IPS-NIHi7 (cell line): ENCODE measurements at regions not wholly inside any gene's neighbourhood (a gene's known extent, or its start where the extent isn't known, plus 50 kb on each side); places are given as distances from the start of the nearest gene placed in this dataset.
"Not testable (repeated sequence)": the region's sequence is repeated elsewhere in the genome, so short reads cannot be mapped to it uniquely, and the experiment has no call there.

ENCODE experiments used
- DNase-seq: peaks from one replicate; pipeline ENCODE4 v3.0.0; 2012; ENCODE audit warnings: mixed read lengths; ENCODE audit errors: extremely low spot score

- DNase-seq = no peak
Observed at GRCh38 chr21:15614766-15615165, 115.0 kb upstream of the USP25 start.

GRCh38 chr21:15616864-15617574 is 112.8 kb upstream of the USP25 start:
- DNase-seq = no peak

GRCh38 chr21:15617964-15618363 is 111.8 kb upstream of the USP25 start:
- DNase-seq = no peak

- no peak for DNase-seq
Observed at GRCh38 chr21:15620892-15621291, 108.9 kb upstream of the USP25 start.

- DNase-seq = no peak
Observed at GRCh38 chr21:15624646-15625045, 105.1 kb upstream of the USP25 start.

- no peak for DNase-seq
Observed at GRCh38 chr21:15625363-15625762, 104.4 kb upstream of the USP25 start.

- DNase-seq = no peak
Observed at GRCh38 chr21:15626031-15626430, 103.8 kb upstream of the USP25 start.

GRCh38 chr21:15627011-15627410 is 102.8 kb upstream of the USP25 start:
- no peak for DNase-seq

- DNase-seq = no peak
Observed at GRCh38 chr21:15627823-15628222, 102.0 kb upstream of the USP25 start.

- no peak for DNase-seq
Observed at GRCh38 chr21:15631342-15631741, 98.4 kb upstream of the USP25 start.

- DNase-seq = not testable (repeated sequence)
Observed at GRCh38 chr21:15634541-15634940, 95.2 kb upstream of the USP25 start.

GRCh38 chr21:15638856-15639549 is 90.8 kb upstream of the USP25 start:
- peak; percentile 11 for DNase-seq

- DNase-seq = not testable (repeated sequence)
Observed at GRCh38 chr21:15640113-15640512, 89.7 kb upstream of the USP25 start.

GRCh38 chr21:15644489-15644888 is 85.3 kb upstream of the USP25 start:
- no peak for DNase-seq

GRCh38 chr21:15645830-15646229 is 84.0 kb upstream of the USP25 start:
- DNase-seq = no peak

- no peak for DNase-seq
Observed at GRCh38 chr21:15650735-15651134, 79.0 kb upstream of the USP25 start.

- no peak for DNase-seq
Observed at GRCh38 chr21:15651172-15651571, 78.6 kb upstream of the USP25 start.

GRCh38 chr21:15653710-15654109 is 76.1 kb upstream of the USP25 start:
- no peak for DNase-seq

- no peak for DNase-seq
Observed at GRCh38 chr21:15654171-15654570, 75.6 kb upstream of the USP25 start.

GRCh38 chr21:15659753-15660422 is 69.9 kb upstream of the USP25 start:
- no peak for DNase-seq

- DNase-seq = no peak
Observed at GRCh38 chr21:15660423-15660804, 69.4 kb upstream of the USP25 start.

- no peak for DNase-seq
Observed at GRCh38 chr21:15667010-15667409, 62.8 kb upstream of the USP25 start.

GRCh38 chr21:15667819-15668218 is 62.0 kb upstream of the USP25 start:
- DNase-seq = no peak
